Activated CD8-positive, alpha-beta T cell treated with anti-CD3 and anti-CD28 coated beads for 36 hours (primary cell): ENCODE measurements at regions not wholly inside any gene's neighbourhood (a gene's known extent, or its start where the extent isn't known, plus 50 kb on each side); places are given as distances from the start of the nearest gene placed in this dataset.

Experiments used
- ATAC-seq: fragments of 200-7000 bp; cut with Tn5 transposase; one replicate; pipeline ENCODE4 v1.10.0; 2021; ENCODE audit warnings: mild to moderate bottlenecking, moderate library complexity
- CTCF ChIA-PET: fragments of 350-600 bp; sonication (Branson Sonifier 250); formaldehyde crosslinking; loops from one replicate; lab custom pipeline; 2021; ENCODE audit warnings: antibody characterized with exemption; lab: Charles Lee
- POLR2A ChIA-PET: fragments of 350-600 bp; sonication (Branson Sonifier 250); formaldehyde crosslinking; loops from one replicate; lab custom pipeline; 2021; ENCODE audit warnings: antibody characterized with exemption; lab: Charles Lee
- DNase-seq: peaks from one replicate; pipeline ENCODE4 v3.0.0-alpha.2; 2020
- H3K27ac Mint-ChIP-seq: one replicate; pipeline ENCODE4 v1.8.0; 2021; ENCODE audit warnings: mild to moderate bottlenecking, mixed read lengths
- H3K27me3 Mint-ChIP-seq: one replicate; pipeline ENCODE4 v1.8.0; 2021; ENCODE audit warnings: mixed read lengths
- H3K36me3 Mint-ChIP-seq: one replicate; pipeline ENCODE4 v1.8.0; 2021; ENCODE audit warnings: low read depth, mixed read lengths
- H3K4me1 Mint-ChIP-seq: one replicate; pipeline ENCODE4 v1.8.0; 2021; ENCODE audit warnings: low read depth, mixed read lengths
- H3K4me3 Mint-ChIP-seq: one replicate; pipeline ENCODE4 v1.8.0; 2021; ENCODE audit warnings: mild to moderate bottlenecking, moderate library complexity, mixed read lengths
- H3K9me3 Mint-ChIP-seq: one replicate; pipeline ENCODE4 v1.8.0; 2021; ENCODE audit warnings: mixed read lengths
- CTCF ChIP-seq: fragments of 200-600 bp; IDR thresholded peaks from one replicate; pipeline ENCODE4 v1.8.0; 2022; ENCODE audit warnings: antibody characterized with exemption, mild to moderate bottlenecking
- intact Hi-C: fragments of 100-400 bp; cut with micrococcal nuclease; formaldehyde crosslinking; loops from one replicate; pipeline ENCODE4 v1.10.0; 2022

DNA sequence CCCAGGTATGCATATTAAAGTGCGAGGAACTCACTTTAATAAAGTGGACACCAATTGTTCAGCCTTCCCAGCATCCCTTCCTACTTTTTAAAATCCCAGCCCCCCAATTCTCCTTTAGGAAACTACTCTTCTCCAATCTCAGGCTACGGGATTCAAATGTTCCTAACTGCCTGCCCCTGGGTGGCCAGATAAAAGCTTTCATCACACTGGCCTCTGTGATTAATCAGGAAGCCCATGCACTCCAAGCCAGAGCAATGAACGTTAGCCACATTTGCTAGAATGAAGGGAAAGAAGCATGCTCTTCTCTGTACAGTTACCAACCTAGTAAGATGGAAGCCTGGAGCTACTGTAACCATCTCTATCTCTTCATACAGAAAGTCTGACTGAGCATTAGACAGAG, 250.3 kb upstream of the UBE2E2 start:
- intact Hi-C loops: no loop called here
- TF ChIP-seq CTCF: no peak
- POLR2A ChIA-PET: no interaction called here
- ATAC-seq (no peak), DNase-seq (no peak)
- H3K27ac Mint-ChIP-seq: no peak overlapping the region
- H3K9me3 Mint-ChIP-seq: peaks cover 10% of the 10 kb centered on the region
- no peak overlapping the region for H3K4me3 Mint-ChIP-seq
- no peaks in the 10 kb centered on the region for H3K4me1 Mint-ChIP-seq
- no peaks in the 10 kb centered on the region for H3K36me3 Mint-ChIP-seq
- H3K27me3 Mint-ChIP-seq: no peaks in the 10 kb centered on the region
- CTCF ChIA-PET: no interaction called here

- Mint-ChIP-seq H3K27ac (no peak overlapping the region), H3K27me3 (no peaks in the 10 kb centered on the region), H3K9me3 (no peaks in the 10 kb centered on the region), H3K4me3 (no peak overlapping the region), H3K4me1 (peaks cover 4% of the 10 kb centered on the region), H3K36me3 (no peaks in the 10 kb centered on the region)
- intact Hi-C loops: no loop called here
- TF ChIP-seq CTCF: no peak
- ChIA-PET POLR2A (no interaction called here), CTCF (no interaction called here)
- DNase-seq: no peak
- ATAC-seq: no peak
Observed at GRCh38 chr3:22959593-22959992, 243.5 kb upstream of the UBE2E2 start.

DNA sequence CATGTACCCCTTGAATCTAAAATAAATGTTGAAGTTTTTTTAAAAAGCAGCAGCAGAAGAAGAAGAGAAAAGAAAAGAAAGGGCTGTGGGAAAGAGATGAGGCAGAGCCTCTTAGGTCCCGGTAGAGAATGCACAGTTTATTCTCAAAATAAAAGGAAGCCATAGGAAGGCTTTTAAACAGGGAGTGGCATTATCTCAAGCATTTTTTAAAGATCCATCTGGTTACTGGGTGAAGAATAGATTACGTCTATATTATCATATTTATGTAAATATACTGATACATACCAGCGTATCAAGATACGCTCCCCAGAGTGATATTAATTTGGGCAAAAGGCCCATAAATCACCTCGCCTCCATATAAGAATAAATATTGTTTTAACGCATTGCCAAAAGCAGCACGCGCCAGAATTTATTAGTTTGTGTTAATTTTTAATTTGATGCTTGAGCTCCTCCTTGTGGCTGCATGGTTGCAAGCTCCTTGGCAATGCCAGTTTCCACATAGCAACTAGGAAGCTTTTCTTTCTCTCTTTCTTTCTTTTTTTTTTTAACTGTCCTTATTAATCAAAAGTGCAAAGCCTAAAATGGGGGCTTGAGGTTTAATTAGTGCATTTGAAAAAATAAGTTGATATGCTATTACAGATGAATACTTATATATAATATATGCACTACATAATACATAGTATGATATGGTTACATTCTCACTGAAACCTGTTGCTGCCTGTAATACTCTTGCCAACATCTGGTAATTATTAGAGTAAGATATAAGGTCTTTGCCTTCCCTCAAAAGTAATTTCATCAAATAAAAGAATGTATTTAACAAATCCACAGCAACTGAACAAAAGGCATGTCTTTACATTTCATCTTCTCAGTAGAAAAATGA, 242.8 kb upstream of the UBE2E2 start:
- Mint-ChIP-seq H3K4me3 (no peak overlapping the region), H3K9me3 (no peaks in the 10 kb centered on the region), H3K4me1 (peaks cover 4% of the 10 kb centered on the region), H3K36me3 (no peaks in the 10 kb centered on the region), H3K27ac (no peak overlapping the region), H3K27me3 (no peaks in the 10 kb centered on the region)
- ATAC-seq (no peak), DNase-seq (peak; percentile 46)
- CTCF ChIA-PET: interaction anchor here (0.9 to 1.1 kb wide), 3 partner anchors 13 to 396 kb away, joined by 3 to 6 read pairs (median 3); no protein-coding TSS in a partner anchor
- TF ChIP-seq CTCF: peak; percentile 63
- intact Hi-C loops: no loop called here
- POLR2A ChIA-PET: no interaction called here

DNA sequence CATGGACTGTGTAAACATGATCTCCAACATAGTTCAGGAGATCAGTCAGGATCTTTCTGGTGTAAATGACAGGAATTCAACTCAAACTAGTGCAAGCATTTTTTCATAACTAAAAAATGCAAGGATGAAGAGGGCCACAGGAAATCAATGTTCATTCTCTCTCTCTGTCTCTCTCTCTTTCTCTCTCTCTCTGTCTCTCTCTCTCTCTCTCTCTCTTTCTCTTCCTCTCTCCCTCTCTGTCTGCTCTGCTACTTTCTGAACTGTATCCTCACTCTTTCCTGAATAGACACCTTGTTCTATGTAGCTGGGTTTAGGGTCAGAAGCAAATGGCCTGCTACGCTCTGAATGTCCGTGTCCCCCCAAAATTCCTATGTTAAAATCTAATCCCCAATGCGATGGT, 240.9 kb upstream of the UBE2E2 start:
- Mint-ChIP-seq H3K4me3 (no peak overlapping the region), H3K4me1 (peaks cover 4% of the 10 kb centered on the region), H3K9me3 (no peaks in the 10 kb centered on the region), H3K27me3 (no peaks in the 10 kb centered on the region), H3K27ac (no peak overlapping the region), H3K36me3 (no peaks in the 10 kb centered on the region)
- TF ChIP-seq CTCF: no peak
- ATAC-seq (no peak), DNase-seq (no peak)
- ChIA-PET CTCF (interaction anchor here (1.4 kb wide), 1 partner anchor 399 kb away, joined by 3 read pairs; no protein-coding TSS in a partner anchor), POLR2A (no interaction called here)
- intact Hi-C loops: no loop called here

DNA sequence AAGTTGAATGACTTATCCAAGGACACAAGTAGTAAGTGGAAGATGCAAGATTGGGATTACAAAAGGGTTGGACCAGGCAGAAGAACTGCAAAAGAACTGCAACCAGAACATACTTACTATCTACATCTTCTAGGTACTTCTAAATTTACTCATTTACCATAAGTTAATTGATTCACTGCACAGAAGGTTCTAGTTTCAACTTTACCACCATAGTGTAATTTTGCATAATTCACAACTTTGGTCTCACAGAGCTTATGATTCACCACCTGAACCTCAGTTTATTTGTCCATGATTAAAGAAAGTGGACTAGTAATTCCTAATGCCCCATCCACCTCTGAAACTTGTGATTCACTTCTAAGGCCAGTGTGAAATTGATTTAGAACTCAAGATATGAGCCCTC, 236.8 kb upstream of the UBE2E2 start:
- Mint-ChIP-seq H3K9me3 (no peaks in the 10 kb centered on the region), H3K4me1 (no peaks in the 10 kb centered on the region), H3K27ac (no peak overlapping the region), H3K27me3 (no peaks in the 10 kb centered on the region), H3K36me3 (no peaks in the 10 kb centered on the region), H3K4me3 (no peak overlapping the region)
- no peak for TF ChIP-seq CTCF
- no peak for DNase-seq
- CTCF ChIA-PET: no interaction called here
- intact Hi-C loops: no loop called here
- POLR2A ChIA-PET: no interaction called here
- no peak for ATAC-seq
